ENCODE measurements at regions not wholly inside any gene's neighbourhood (a gene's known extent, or its start where the extent isn't known, plus 50 kb on each side); places are given as distances from the start of the nearest gene placed in this dataset.

GRCh38 chr5:2607598-2607997 lies 143.9 kb downstream of the IRX2 start:
- no peaks in the 10 kb centered on the region for H3K36me3 ChIP-seq
- no peak overlapping the region for H3K4me3 ChIP-seq
- H3K9me3 ChIP-seq, result no peaks in the 10 kb centered on the region
- H3K27ac ChIP-seq, result no peak overlapping the region
- TF ChIP-seq CTCF (IDR thresholded peaks at IDR 0.05), result no peak
- H3K4me1 ChIP-seq (ENCODE audit: control insufficient read depth in 1 of 2, low read depth in 2 of 2), result no peaks in the 10 kb centered on the region
- DNase-seq (ENCODE audit: low spot score) (no peak), ATAC-seq (ENCODE audit: insufficient number of reproducible peaks, low FRiP score, low read depth) (no peak)
- H3K27me3 ChIP-seq (replicated peaks; ENCODE audit: insufficient read depth), result no peaks in the 10 kb centered on the region

- H3K9me3 ChIP-seq, result no peaks in the 10 kb centered on the region
- DNase-seq (ENCODE audit: low spot score) (no peak), ATAC-seq (ENCODE audit: insufficient number of reproducible peaks, low FRiP score, low read depth) (peak; percentile 12)
- TF ChIP-seq CTCF (IDR thresholded peaks at IDR 0.05), result no peak
- H3K4me1 ChIP-seq (ENCODE audit: control insufficient read depth in 1 of 2, low read depth in 2 of 2), result no peaks in the 10 kb centered on the region
- H3K36me3 ChIP-seq, result no peaks in the 10 kb centered on the region
- no peak overlapping the region for H3K4me3 ChIP-seq
- no peak overlapping the region for H3K27ac ChIP-seq
- no peaks in the 10 kb centered on the region for H3K27me3 ChIP-seq (replicated peaks; ENCODE audit: insufficient read depth)
These were observed 148.3 kb downstream of the IRX2 start for GRCh38 chr5:2603272-2603575.

GRCh38 chr5:2602451-2603271 lies 148.8 kb downstream of the IRX2 start:
- H3K9me3 ChIP-seq, result no peaks in the 10 kb centered on the region
- DNase-seq (ENCODE audit: low spot score), result no peak
- no peak for TF ChIP-seq CTCF (IDR thresholded peaks at IDR 0.05)
- ATAC-seq (ENCODE audit: insufficient number of reproducible peaks, low FRiP score, low read depth), result peak; percentile 28
- no peaks in the 10 kb centered on the region for H3K36me3 ChIP-seq
- H3K27ac ChIP-seq, result no peak overlapping the region
- no peaks in the 10 kb centered on the region for H3K4me1 ChIP-seq (ENCODE audit: control insufficient read depth in 1 of 2, low read depth in 2 of 2)
- H3K4me3 ChIP-seq, result no peak overlapping the region
- no peaks in the 10 kb centered on the region for H3K27me3 ChIP-seq (replicated peaks; ENCODE audit: insufficient read depth)

GRCh38 chr5:2598503-2598902 lies 153.0 kb downstream of the IRX2 start:
- ATAC-seq (ENCODE audit: insufficient number of reproducible peaks, low FRiP score, low read depth) (no peak), DNase-seq (ENCODE audit: low spot score) (no peak)
- no peaks in the 10 kb centered on the region for H3K36me3 ChIP-seq
- H3K4me1 ChIP-seq (ENCODE audit: control insufficient read depth in 1 of 2, low read depth in 2 of 2), result no peaks in the 10 kb centered on the region
- H3K27ac ChIP-seq, result no peak overlapping the region
- no peak for TF ChIP-seq CTCF (IDR thresholded peaks at IDR 0.05)
- H3K4me3 ChIP-seq, result no peak overlapping the region
- H3K27me3 ChIP-seq (replicated peaks; ENCODE audit: insufficient read depth), result no peaks in the 10 kb centered on the region
- no peaks in the 10 kb centered on the region for H3K9me3 ChIP-seq

- TF ChIP-seq CTCF (IDR thresholded peaks at IDR 0.05), result no peak
- Histone ChIP-seq H3K27me3 (replicated peaks; ENCODE audit: insufficient read depth) (no peaks in the 10 kb centered on the region), H3K27ac (no peak overlapping the region), H3K36me3 (no peaks in the 10 kb centered on the region), H3K4me1 (ENCODE audit: control insufficient read depth in 1 of 2, low read depth in 2 of 2) (no peaks in the 10 kb centered on the region), H3K4me3 (no peak overlapping the region), H3K9me3 (no peaks in the 10 kb centered on the region)
- DNase-seq (ENCODE audit: low spot score) (no peak), ATAC-seq (ENCODE audit: insufficient number of reproducible peaks, low FRiP score, low read depth) (no peak)
These were observed 156.8 kb downstream of the IRX2 start for GRCh38 chr5:2594701-2595100.
